Endothelial cell of umbilical vein (primary cell): ENCODE measurements at regions not wholly inside any gene's neighbourhood (a gene's known extent, or its start where the extent isn't known, plus 50 kb on each side); places are given as distances from the start of the nearest gene placed in this dataset.

Source experiments
- BruUV-seq: library from RNA; stranded (reverse); fragments of 400-500 nt; replicated peaks from 2 replicates; lab custom pipeline; 2021; lab: Mats Ljungman, UMichigan
- CTCF ChIA-PET: fragments of 300-600, 350-600 bp; sonication (Branson Sonifier 250); formaldehyde crosslinking; loops from one replicate; lab custom pipeline; 2021; ENCODE audit warnings: antibody characterized with exemption, inconsistent platforms; lab: Charles Lee
- POLR2A ChIA-PET: fragments of 300-600, 350-600 bp; sonication (Branson Sonifier 250); formaldehyde crosslinking; loops from one replicate; lab custom pipeline; 2021; ENCODE audit warnings: antibody characterized with exemption, inconsistent platforms; lab: Charles Lee
- DNase-seq: peaks from one replicate; pipeline ENCODE4 v3.0.0-alpha.2; 2011; ENCODE audit warnings: low read depth, low spot score
- FAIRE-seq: peaks from 2 replicates; lab custom pipeline; 2011; peaks lifted over from hg19 to GRCh38; lab: Jason Lieb, UNC
- H2AFZ ChIP-seq: 2 replicates; pipeline ENCODE4 v1.6.0; 2012; ENCODE audit warnings: low read depth, low read length, control low read depth, inconsistent platforms
- H3K27ac ChIP-seq: 2 replicates; pipeline ENCODE4 v1.5.1; 2011; ENCODE audit warnings: low read depth, mild to moderate bottlenecking, control low read depth, low read length, moderate library complexity; ENCODE audit not compliant: insufficient read depth
- H3K27me3 ChIP-seq, 2 experiments: 2 replicates each; pipeline versions ENCODE4 v1.6.0 to v1.6.1; 2011; ENCODE audit warnings: low read length in 2 of 2, mixed read lengths in 1 of 2; ENCODE audit not compliant: control insufficient read depth in 2 of 2, insufficient read depth in 2 of 2
- H3K36me3 ChIP-seq, 2 experiments: 2 replicates in 1 of 2; 3 replicates in 1 of 2; pipeline ENCODE4 v1.5.1; 2011; ENCODE audit warnings: low read length in 2 of 2, mild to moderate bottlenecking in 1 of 2, moderate library complexity in 1 of 2; ENCODE audit not compliant: control insufficient read depth in 2 of 2, insufficient read depth in 2 of 2; ENCODE audit errors: extremely low read depth in 1 of 2
- H3K4me1 ChIP-seq: 3 replicates; pipeline ENCODE4 v1.5.1; 2011; ENCODE audit warnings: mild to moderate bottlenecking, low read length; ENCODE audit not compliant: control insufficient read depth, insufficient read depth; ENCODE audit errors: extremely low read depth
- H3K4me2 ChIP-seq: 2 replicates; pipeline ENCODE4 v1.6.1; 2011; ENCODE audit warnings: low read length, control low read depth, mixed read lengths; ENCODE audit not compliant: insufficient read depth
- H3K4me3 ChIP-seq, 3 experiments: fragments of 200-600 bp in 1 of 3; sonication (generic), shearing (Covaris generic) in 1 of 3; replicated peaks in 1 of 3; 2 replicates each; pipeline ENCODE4 v1.5.1; 2011 to 2016; ENCODE audit warnings: control low read depth in 3 of 3, low read length in 3 of 3, mild to moderate bottlenecking in 2 of 3, inconsistent platforms in 1 of 3, low read depth in 1 of 3, moderate library complexity in 1 of 3; ENCODE audit not compliant: insufficient read depth in 1 of 3
- H3K79me2 ChIP-seq: 2 replicates; pipeline ENCODE4 v1.6.0; 2012; ENCODE audit warnings: low read length, inconsistent platforms; ENCODE audit not compliant: control insufficient read depth, insufficient read depth
- H3K9ac ChIP-seq: replicated peaks from 2 replicates; pipeline ENCODE3; 2011; ENCODE audit warnings: low read length, control low read depth; ENCODE audit not compliant: insufficient read depth; ENCODE audit errors: extremely low read depth
- H3K9me1 ChIP-seq: replicated peaks from 3 replicates; pipeline ENCODE4 v1.6.0; 2011; ENCODE audit warnings: mild to moderate bottlenecking, low read length; ENCODE audit not compliant: control insufficient read depth, insufficient read depth; ENCODE audit errors: extremely low read depth
- H3K9me3 ChIP-seq: replicated peaks from 2 replicates; pipeline ENCODE4 v1.5.1; 2012; ENCODE audit warnings: low read length, inconsistent platforms; ENCODE audit not compliant: control insufficient read depth, insufficient read depth
- H4K20me1 ChIP-seq: replicated peaks from 2 replicates; pipeline ENCODE3; 2011; ENCODE audit warnings: mild to moderate bottlenecking, low read length; ENCODE audit not compliant: control insufficient read depth, insufficient read depth; ENCODE audit errors: extremely low read depth
- EZH2 ChIP-seq: IDR thresholded peaks from 2 replicates; pipeline ENCODE4 v1.6.1; 2012; ENCODE audit warnings: borderline replicate concordance, low read depth, mild to moderate bottlenecking, moderate library complexity, low read length, inconsistent platforms; ENCODE audit not compliant: severe bottlenecking
- FOS ChIP-seq: IDR thresholded peaks from 2 replicates; pipeline ENCODE4 v1.6.1; 2011; ENCODE audit warnings: mild to moderate bottlenecking, low read length, moderate library complexity, borderline replicate concordance; ENCODE audit not compliant: insufficient read depth
- GATA2 ChIP-seq: IDR thresholded peaks from 2 replicates; pipeline ENCODE4 v1.7.0; 2011; ENCODE audit warnings: low read depth, mild to moderate bottlenecking, moderate library complexity, mixed read lengths, low read length; ENCODE audit not compliant: insufficient read length, insufficient read depth
- JUN ChIP-seq: IDR thresholded peaks from 2 replicates; pipeline ENCODE4 v1.6.1; 2011; ENCODE audit warnings: borderline replicate concordance, low read depth; ENCODE audit not compliant: insufficient read length, insufficient read depth
- MYC ChIP-seq: IDR thresholded peaks from one replicate; pipeline ENCODE4 v1.6.1; 2011; ENCODE audit warnings: mild to moderate bottlenecking, low read depth, low read length
- POLR2A ChIP-seq: IDR thresholded peaks from 2 replicates; pipeline ENCODE4 v1.6.1; 2012; ENCODE audit warnings: low read depth, mild to moderate bottlenecking, control low read depth, low read length
- POLR2AphosphoS5 ChIP-seq: IDR thresholded peaks from 2 replicates; pipeline ENCODE4 v1.6.1; 2012; ENCODE audit warnings: low read depth, mild to moderate bottlenecking, control low read depth, low read length, moderate library complexity; ENCODE audit not compliant: insufficient read depth
- dilution Hi-C: fragments of 300-500 bp; cut with MboI; formaldehyde crosslinking; loops from one replicate; pipeline ENCODE4 v1.15.0; 2019; ENCODE audit warnings: low sequenced_read_pairs; ENCODE audit not compliant: extremely low pct_ligation_motif_present
- intact Hi-C: fragments of 100-400 bp; cut with micrococcal nuclease; formaldehyde crosslinking; loops from one replicate; pipeline ENCODE4 v1.10.0; 2022
- TF ChIP-seq, protein P1 (sequence below), 2 donors: IDR thresholded peaks; 1 replicate in 1 of 2; 2 replicates in 1 of 2; pipeline ENCODE4 v1.5.1; 2011; ENCODE audit warnings: low read length in 2 of 2, mild to moderate bottlenecking in 2 of 2, moderate library complexity in 2 of 2, control low read depth in 1 of 2, inconsistent platforms in 1 of 2, low read depth in 1 of 2; ENCODE audit not compliant: insufficient read depth in 1 of 2; ENCODE audit errors: extremely low read depth in 1 of 2
- TF ChIP-seq, protein P2 (sequence below): IDR thresholded peaks from 2 replicates; pipeline ENCODE4 v1.6.1; 2011; ENCODE audit not compliant: insufficient read depth, insufficient read length

DNA sequence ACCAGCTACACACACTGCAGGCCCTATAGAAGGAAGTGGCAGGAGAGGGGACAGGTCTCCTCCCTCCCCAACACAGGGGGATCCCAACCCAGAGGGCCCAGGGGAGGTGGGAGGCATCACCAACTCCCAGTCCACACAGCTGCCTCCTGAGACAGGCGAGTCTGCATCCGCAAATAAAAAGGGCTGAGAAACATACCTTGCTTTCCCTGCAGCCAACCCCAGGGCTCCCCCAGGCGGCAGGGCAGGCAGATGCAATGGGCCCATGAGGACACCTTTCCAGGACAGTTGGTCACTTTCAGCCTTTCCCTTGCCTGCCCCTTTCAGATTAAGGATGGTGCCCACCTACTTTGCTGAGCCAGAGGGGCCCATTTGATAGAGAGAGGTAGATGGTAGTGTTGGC lies 180.0 kb downstream of the BRD1 start:
- DNase-seq, result no peak
- H3K4me1 ChIP-seq, result no peaks in the 10 kb centered on the region
- no peaks in the 10 kb centered on the region for H4K20me1 ChIP-seq
- FAIRE-seq, result no peak
- H3K27ac ChIP-seq, result no peak overlapping the region
- no peak overlapping the region for H3K9ac ChIP-seq
- no peak overlapping the region for H2AFZ ChIP-seq
- ChIA-PET CTCF (no interaction called here), POLR2A (no interaction called here)
- no peaks in the 10 kb centered on the region for H3K9me3 ChIP-seq
- BruUV-seq, result no TSS peak
- no peaks in the 10 kb centered on the region for H3K27me3 ChIP-seq
- H3K4me3 ChIP-seq, result no peak overlapping the region
- no peaks in the 10 kb centered on the region for H3K9me1 ChIP-seq
- H3K79me2 ChIP-seq, result peaks cover 14% of the 10 kb centered on the region
- intact Hi-C loops, result no loop called here
- H3K4me2 ChIP-seq, result no peak overlapping the region
- TF ChIP-seq, protein P1, sequence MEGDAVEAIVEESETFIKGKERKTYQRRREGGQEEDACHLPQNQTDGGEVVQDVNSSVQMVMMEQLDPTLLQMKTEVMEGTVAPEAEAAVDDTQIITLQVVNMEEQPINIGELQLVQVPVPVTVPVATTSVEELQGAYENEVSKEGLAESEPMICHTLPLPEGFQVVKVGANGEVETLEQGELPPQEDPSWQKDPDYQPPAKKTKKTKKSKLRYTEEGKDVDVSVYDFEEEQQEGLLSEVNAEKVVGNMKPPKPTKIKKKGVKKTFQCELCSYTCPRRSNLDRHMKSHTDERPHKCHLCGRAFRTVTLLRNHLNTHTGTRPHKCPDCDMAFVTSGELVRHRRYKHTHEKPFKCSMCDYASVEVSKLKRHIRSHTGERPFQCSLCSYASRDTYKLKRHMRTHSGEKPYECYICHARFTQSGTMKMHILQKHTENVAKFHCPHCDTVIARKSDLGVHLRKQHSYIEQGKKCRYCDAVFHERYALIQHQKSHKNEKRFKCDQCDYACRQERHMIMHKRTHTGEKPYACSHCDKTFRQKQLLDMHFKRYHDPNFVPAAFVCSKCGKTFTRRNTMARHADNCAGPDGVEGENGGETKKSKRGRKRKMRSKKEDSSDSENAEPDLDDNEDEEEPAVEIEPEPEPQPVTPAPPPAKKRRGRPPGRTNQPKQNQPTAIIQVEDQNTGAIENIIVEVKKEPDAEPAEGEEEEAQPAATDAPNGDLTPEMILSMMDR (IDR thresholded peaks at IDR 0.05; ENCODE audit: extremely low read depth in 1 of 2, insufficient read depth in 1 of 2, low read depth in 1 of 2, low read length in 2 of 2), result no peak
- no peak for TF ChIP-seq GATA2
- no peak for TF ChIP-seq POLR2AphosphoS5
- no peak for TF ChIP-seq MYC
- no peak for TF ChIP-seq EZH2
- TF ChIP-seq FOS, result no peak
- TF ChIP-seq, protein P2, sequence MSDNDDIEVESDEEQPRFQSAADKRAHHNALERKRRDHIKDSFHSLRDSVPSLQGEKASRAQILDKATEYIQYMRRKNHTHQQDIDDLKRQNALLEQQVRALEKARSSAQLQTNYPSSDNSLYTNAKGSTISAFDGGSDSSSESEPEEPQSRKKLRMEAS, result no peak
- TF ChIP-seq POLR2A, result no peak
- no peak for TF ChIP-seq JUN
- dilution Hi-C loops, result no loop called here
- H3K36me3 ChIP-seq, result peaks cover 0 to 5% of the 10 kb centered on the region in 2 experiments
